ENCODE measurements at regions not wholly inside any gene's neighbourhood (a gene's known extent, or its start where the extent isn't known, plus 50 kb on each side); places are given as distances from the start of the nearest gene placed in this dataset.

DNA sequence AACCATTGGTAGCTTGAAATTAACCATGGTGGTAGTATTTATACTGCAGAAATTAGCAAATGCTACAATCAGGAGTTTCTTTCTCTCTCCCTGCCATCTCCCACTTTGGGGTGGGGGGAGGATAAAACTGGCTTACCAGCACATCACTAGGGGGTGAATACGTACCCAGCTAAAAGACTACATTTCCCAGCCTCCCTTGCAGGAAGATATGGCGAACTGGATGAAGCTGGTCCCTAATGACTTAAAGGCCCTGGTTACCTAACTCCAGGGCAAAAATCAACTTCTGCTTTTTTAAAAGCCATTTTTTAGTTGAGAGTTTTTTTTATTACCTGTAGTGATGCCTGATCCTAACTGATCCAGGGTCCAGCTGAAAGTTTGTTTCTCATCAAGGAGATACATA is 70.3 kb upstream of the RAB12 start:
- no peak for DNase-seq

DNA sequence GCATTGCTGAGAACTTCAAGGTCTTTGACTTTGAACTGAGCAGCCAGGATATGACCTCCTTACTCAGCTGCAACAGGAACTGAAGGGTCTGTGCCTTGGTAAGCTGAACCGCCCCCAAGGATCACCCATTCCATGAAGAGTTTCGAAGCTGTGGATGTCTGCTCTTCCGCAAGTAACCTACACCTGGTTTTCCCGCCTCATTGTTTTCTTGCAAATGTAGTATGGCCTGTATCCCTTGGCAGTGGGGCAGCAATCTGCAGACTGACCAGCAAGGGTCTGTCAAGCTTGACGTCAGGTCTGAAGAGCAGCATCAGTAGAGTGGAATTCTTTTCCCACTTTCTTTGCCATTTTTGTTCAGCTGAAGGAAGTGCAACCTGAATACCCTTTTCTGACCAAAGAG is 62.6 kb upstream of the RAB12 start:
- no peak for DNase-seq

- no peak for DNase-seq
These were observed 61.1 kb upstream of the RAB12 start for GRCh38 chr18:8548186-8548585.

- no peak for DNase-seq
These were observed 59.9 kb upstream of the RAB12 start for GRCh38 chr18:8549254-8549757.

- no peak for DNase-seq
These were observed 57.1 kb upstream of the RAB12 start for GRCh38 chr18:8552151-8552550.

- no peak for DNase-seq
These were observed 54.9 kb upstream of the RAB12 start for GRCh38 chr18:8554354-8554753.

DNA sequence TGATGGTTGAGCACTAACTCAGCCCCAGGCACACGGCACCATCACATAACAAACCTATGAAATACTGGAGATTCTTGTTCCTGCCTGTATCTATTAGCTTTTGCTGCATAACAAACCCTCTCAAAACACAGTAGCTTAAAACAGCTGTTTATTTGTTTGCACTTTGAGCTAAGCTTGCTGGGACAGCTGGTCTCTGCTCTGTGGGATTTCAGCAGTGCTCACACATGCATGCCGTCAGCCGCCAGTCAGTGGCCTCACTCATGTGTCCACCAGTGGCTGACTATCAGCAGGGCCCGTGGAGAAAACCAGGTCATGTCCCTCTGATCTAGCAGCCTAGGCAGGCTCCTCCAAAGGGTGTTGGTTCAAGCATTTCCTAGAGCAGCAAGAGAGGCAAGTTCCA is 52.8 kb upstream of the RAB12 start:
- no peak for DNase-seq
